HG03280 (cell line): ENCODE measurements at regions not wholly inside any gene's neighbourhood (a gene's known extent, or its start where the extent isn't known, plus 50 kb on each side); places are given as distances from the start of the nearest gene placed in this dataset.

ENCODE experiments used
- ATAC-seq: cut with Tn5 transposase; IDR thresholded peaks from one replicate; pipeline ENCODE4 v1.9.1; 2021; ENCODE audit warnings: mild to moderate bottlenecking, moderate library complexity; ENCODE audit not compliant: unreplicated experiment

DNA sequence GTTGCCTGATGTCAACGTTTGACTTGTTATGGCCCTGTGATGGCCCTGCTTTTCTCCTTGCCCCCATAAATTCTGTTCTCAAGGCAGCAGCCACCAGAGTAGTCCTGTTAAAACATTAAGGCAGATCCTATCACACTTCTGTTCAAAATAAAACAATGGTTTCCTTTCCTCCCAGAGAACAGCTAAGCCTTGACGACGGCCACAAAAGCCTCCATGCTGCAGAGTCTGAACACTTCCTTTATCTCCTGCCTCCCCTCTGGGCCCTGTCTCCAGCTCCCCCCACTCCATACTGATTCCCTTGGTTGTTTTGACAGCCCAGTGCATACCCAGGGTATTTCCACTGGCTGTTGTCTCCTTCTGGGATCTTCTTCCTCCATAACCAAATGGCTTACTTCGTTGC, 618.1 kb downstream of the MED13L start:
- no peak for ATAC-seq

DNA sequence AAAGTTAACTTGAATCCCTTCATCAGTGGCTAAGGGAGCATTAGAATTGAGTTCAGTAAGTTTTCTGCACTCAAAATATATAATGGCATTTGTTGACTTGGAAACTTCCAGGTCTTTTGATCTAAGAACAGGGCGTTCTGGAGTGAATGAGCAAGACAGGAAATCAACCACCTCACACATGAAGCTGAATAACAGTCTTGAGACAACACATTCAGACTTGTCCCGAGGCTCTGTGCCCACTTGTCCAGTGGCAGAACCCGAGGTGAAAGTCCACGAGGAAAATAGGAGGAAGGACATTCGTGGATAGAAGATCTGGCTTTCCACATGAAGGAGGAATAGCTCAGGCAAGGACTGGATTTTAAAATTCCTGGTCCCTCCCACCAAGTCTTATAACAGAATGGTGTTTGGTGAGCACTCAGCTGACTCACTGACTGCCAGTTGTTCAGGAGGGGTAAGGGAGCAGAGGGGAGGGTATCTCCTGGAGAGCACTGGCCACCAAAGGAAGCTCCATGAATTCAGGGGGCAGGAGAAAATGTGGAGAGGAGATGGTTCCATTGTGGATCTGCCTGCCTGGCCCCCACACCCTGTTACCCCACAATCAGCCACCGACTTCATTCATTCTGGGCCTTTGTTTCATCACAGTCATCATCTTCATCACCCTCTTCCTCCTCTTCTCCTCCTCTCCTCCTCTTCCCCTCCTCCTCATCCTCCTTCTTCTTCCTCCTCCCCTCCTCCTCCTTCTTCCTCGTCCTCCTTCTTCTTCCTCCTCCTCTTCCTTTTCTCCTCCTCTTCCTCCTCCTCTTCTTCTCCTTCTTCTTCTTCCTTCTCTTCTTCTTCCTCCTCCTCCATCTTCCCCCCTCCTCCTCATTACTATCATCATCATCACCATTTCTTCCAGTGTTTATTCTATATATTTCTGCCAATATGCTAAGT, 620.1 kb downstream of the MED13L start:
- no peak for ATAC-seq

DNA sequence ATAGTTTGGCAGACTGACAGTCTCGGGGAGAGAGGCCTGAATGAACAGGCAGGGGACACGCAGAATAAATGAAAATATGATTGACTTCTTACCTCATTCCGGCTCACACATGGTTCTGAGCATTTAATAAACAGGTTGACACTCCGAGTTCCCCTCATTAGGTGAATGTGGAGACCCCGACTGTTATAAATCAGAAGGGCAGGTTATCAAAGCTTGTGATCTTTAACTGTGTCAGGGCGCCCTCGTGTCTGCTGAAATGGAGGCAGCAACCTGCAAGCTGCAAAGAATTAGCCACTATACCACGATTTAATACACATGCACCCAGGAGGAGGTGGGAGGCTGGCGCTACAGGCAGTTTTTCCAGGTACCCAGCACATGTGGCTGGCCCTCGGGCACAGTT, 627.5 kb downstream of the MED13L start:
- ATAC-seq = no peak

DNA sequence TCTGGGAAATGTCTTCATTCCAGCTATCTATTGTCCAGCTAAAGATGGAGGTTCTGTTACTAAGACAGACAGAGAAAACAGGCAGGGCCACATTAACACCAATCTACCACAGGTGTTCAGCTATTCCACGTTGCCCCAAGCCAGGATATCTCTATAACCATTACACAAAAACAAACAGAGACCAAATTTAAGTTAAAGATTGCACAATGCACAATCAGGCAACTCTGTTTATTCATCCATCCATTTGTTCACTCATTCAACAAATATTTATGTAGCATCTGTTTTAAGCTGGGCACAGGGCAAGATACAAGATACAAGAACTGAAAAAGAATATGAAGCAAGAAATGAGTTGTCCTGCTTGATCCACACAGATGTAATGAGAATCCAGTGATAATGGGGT, 629.0 kb downstream of the MED13L start:
- ATAC-seq = no peak

DNA sequence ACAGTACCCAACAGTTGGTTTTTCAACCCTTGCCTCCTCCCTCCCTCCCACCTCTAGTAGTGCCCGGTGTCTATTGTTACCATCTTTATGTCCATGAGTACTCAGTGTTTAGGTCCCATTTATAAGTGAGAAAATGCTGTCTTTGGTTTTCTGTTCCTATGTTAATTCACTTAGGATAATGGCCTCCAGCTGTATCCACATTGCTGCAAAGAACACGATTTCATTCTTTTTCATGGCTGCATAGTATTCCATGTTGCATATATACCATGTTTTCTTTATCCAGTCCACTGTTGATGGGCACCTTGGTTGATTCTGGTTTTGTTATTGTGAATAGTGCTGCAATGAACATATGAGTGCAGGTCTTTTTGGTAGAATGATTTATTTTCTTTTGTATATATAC, 631.3 kb downstream of the MED13L start:
- ATAC-seq = no peak

DNA sequence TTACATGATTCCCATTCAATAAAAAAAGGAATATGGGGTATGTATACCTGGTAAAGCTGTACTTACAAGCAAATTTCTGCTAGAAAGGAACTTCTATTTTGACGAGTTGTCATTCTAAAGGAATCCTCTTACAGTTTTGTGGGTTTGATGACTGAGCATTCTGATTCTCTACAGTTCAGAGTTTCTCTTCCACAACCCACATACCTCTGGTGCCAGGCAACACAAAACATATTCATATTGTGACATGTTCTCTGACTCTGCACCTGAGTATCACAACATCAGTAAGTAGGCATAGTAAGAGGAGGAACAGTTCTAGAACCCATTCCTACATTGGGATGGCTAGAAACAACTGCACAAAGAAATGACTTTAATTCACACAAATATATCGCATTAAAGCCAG, 636.6 kb downstream of the MED13L start:
- ATAC-seq = no peak

DNA sequence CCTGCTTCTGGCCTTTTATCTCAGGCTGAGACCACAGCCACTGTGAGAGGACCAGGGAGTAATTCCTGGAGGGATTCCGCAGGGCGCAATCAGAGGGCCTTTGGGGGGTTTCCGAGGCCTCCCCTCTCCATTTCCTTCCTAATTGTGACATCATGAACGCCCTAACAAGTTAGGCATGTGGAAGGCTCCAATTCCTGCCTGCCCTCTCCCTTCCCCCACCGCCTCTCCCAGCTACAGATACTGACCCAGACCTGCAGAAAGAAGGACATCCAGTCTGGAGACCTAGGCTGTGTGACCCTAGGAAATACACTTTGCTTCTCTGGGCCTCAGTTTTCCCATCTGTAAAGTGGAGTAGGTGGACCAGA, 637.9 kb downstream of the MED13L start:
- no peak for ATAC-seq

DNA sequence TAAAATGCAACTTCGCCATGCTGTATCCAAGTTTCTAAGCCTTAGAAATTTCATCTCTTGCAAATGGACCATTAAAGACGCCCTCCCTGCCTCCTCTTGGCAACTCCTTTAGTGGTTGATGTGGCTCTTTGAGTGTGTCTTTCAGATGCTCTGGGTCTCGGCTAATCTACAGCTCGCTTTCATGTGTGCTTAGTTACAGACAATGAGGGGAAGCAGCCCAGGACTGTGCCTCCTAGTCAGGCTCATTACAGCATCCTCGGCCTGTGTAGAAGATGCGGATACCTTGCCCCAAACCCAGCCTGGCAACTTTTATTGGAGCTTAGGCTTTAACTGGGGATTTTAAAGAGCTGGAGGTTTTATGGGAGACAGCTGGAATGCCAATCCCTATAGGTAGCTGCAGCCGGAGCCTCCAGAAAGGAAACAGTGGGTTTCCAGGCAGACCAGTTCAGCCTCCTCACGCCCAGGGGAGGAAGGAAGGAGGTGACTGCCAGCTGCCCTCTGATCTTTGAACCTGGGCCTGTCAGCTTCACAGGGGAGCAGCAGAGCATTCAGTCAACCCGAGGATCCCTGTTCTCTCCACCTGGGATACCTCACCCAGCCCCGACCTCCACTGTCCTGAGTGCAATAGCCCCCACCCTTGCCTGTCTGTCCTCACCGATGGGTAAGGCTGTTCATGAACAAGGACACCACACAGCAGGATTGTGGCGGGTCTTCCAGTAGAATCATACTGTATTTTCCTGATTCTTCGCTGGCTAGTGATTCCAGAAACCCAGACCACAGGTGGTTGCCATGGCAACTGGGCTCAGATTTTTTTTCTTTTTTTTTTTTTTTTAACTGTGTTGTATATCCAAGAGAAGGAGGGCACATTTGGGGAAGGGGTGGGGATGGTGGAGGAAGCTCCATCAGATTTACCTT, 638.5 kb downstream of the MED13L start:
- no peak for ATAC-seq

DNA sequence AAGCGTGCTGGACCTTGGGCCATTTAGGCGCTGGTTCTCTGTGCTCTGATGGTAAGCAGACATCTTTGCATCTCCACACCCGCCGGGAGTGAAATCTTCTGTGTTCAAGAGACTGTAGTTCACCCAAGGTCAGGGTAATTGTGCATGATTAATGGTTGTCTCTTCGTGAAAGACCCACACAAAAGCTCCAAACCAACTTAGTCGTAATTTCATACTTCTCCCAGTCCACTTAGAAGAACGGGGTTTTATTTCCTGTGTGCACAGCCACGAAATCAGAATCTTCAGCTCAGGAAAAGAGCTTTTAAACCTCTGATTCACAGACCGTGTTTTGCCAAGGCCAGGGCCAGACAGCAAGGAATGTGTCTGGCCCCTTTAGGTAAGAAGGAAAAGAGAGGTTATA, 640.9 kb downstream of the MED13L start:
- no peak for ATAC-seq

DNA sequence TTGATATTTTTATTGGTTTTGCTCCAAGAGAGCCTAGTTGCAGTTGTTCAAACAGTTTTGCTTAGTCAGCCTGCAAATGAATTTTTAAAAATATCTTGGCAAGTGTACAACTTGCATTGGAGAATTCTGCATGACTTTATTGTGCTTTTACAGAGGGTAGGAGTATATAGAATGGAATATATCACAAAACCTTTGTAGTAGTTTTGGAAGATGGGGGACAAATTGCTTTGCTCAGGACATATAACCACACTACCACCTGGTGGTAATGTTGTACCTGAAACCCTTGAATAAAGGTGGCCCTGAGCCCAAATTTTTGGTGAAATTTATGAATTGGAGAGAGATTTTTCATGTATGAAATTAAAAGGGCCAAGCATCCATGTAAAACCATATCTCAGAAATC, 645.2 kb downstream of the MED13L start:
- ATAC-seq = no peak

DNA sequence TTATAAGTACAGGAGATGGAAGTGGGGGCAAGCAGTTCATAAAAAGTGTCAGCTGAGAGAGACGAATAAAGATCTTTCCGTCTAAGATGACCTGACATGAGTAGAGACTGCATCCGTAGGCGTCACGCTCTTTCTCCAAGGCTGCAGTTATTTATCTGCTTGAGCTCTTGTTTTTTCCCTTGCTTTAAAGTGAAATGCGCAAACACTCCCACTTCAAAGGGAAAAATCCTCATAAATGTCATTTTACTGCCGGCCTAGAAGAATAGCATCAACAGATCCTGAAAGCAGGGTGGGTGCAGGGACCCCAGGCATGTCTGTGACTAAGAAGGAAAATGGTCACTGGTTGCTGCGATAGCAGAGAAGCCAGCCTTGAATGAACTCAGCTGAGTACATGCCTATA, 647.4 kb downstream of the MED13L start:
- ATAC-seq = no peak

DNA sequence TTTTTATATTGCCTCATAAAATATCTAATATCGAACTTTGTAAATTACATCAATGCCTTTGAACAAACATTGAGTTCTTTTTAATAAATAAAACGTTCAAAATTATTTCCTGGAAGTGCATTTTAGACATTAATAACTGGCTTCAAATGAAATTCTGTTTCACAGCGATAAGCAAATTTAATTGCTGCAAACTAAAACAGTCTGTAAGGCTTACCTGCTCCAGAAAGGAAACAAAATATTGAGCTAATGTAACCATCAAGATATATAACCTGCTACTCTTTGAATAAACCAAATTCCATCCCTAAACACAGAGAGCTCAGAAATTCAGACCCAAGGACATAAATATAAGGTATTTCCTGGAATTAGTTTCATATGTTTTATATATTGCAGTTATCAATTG, 651.3 kb downstream of the MED13L start:
- no peak for ATAC-seq

DNA sequence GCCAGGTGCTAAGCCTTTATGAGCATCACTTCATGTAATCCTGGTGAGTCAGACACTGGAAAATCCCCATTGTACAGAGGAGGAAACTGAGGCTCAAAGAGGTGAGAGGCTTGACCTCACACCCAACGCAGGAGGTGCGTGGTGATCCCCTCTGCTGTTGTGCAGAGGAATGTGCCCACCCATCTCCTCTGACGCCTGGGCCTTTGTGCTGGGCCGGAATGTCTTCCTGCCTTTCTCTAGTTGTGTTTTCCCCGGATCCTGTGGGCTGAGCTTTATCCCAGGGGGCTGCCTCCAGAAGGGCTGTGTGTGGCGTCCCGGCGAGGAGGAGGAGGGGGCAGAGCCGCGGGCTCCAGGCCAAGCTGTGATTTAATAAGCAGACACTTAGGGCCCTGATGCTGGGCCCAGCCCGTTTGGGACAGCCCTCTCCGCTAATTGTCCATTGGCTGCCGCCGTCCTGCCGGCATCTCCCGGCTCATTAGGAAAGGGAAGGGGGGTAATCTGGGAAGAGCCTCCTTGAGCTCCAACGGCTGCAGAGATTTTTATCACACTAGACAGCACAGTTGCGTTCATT, 653.6 kb downstream of the MED13L start:
- ATAC-seq = no peak

DNA sequence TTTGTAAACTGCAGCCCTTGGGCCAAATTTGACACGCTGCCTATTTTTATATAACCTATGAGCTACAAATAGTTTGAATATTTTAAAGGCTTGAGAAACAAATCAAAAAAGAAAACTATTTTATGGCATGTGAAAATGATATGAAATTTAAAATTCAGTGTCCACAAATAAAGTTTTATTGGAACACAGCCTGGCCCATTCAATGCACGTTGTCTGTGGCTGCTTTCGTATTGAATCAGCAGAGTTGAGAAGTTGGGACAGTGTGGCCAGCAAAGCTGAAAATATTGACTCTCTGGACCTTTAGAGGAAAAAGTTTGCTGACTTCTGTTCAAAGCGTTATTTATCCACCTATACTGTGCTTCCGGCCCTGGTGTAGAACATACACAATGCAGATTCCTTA, 654.2 kb downstream of the MED13L start:
- no peak for ATAC-seq

DNA sequence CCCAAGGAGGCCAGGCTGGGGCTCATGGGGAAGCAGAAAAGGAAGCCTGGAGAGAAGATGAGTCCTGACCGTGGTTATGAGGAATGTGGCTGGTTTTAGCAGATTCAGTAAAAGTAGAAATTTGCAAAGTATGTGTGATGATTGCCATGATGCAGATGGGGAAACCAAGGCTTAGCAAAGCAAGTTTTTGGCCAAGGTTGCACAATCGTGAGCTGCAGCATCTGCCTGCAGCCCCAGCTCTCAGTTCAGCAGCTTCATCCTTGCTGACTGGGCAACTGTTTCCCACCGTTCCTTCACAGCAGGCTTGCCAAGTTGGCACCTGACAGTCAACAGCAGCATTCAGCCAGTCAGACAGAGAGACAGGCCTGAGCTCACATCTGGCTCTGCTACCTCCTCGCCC, 656.7 kb downstream of the MED13L start:
- no peak for ATAC-seq

DNA sequence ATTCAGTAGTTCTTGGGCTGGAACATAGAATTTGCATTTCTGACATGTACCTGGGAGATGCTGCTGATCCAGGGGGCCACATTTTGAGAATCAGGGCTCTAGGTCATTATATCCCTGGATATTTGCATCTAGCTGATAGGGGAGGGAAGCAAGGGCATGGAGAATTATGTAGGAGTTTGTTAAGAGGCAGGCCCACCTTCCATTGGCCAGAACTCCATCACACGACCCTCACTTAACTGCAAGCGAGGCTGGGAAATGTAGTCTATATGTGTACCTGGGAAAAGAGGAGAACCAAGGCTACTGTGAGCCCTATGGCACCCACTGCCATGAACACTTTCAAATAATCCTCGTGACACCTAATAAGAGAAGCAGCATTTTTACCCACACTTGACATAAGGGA, 657.6 kb downstream of the MED13L start:
- ATAC-seq = no peak

DNA sequence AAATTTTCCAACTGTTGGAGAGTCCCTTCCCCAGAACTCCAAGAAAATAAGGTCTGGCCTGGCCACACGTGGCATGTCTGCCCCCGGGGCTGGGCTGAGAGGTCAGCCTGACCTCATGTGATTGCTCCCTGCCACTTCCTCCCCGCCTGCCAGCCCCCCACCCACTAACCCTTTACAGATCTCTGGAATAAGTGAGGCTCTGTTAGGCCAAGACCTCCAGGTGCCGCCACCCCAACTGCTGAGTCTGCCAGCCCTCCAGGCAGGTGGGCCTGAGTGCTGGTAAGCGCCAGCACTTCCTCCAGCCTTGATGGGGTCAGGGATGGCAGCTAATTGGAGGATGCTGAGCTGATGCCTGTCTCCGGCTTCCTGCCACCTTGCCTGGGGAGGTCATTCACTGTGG, 658.4 kb downstream of the MED13L start:
- ATAC-seq = no peak

DNA sequence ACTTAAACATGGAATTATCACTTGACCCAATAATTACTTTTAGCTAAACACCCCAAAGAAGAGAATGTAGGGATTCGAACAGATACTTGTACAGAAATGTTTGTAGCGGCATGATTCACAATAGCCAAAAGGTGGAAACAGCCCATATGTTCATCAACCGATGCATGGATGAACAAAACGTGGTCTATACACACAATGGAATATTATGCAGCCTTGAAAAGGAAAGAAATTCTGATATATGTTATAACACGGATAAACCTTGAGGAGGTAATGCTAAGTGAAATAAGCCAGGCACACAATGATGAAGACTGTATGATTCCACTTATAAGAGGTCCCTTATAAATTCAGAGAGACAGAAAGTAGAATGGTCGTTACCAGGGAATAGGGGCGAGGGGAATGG, 659.4 kb downstream of the MED13L start:
- ATAC-seq = no peak

DNA sequence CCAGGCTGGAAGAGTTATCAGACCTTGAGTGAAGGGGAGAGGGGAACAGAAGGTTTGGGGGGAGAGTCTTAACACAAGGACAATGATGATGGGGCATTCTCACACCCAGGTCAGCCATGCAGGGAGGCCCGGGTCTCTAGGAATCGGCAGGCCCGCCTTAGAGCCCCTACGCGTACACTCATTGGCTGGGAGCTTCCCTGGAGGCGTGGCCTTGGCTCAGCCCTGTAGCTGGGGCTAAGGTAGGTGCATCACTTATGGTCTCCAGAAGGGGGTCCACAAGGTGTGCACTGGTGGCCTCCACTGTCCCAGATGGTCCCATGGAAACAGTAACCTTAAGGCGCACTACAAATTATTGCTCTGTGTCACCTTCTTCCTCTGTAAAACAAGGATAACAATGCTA, 660.1 kb downstream of the MED13L start:
- no peak for ATAC-seq

DNA sequence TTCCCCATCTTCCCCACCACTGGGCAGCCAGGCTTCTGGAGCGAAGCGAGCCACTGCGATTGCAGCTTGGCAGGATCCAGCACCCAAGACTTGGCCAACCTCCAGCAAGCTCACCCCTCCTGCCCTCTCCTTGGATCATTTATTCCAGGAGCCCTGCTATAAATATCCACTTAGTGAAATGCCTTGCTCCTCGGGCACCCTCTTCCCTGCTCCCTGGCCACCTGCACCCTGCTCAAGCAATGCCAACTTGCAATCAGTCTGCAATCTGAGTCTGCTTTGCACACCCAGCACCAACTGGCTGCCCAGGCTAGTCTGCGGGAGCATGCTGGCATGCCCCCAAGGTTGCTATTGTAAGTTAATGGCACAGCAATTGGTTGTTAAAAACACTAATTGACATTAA, 666.0 kb downstream of the MED13L start:
- ATAC-seq = no peak

DNA sequence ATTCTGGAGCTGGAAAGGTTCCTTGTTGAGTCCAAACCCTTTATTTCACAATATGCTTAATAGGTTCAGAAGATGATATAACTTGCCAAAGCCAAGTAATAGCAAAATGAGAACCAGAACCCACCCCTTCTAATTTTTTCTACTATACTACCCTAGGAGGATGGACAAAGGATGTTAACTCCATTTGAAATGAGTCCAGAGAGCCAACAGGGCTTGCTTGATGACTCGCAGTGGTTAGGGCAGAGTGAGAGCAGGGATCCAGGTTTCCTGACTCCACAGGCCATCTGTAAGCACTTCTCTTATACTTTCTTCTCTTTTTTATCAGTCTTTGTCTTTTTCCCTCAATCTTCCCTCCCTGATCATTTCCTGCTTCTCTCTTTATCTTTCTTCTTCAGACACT, 668.1 kb downstream of the MED13L start:
- ATAC-seq = no peak

DNA sequence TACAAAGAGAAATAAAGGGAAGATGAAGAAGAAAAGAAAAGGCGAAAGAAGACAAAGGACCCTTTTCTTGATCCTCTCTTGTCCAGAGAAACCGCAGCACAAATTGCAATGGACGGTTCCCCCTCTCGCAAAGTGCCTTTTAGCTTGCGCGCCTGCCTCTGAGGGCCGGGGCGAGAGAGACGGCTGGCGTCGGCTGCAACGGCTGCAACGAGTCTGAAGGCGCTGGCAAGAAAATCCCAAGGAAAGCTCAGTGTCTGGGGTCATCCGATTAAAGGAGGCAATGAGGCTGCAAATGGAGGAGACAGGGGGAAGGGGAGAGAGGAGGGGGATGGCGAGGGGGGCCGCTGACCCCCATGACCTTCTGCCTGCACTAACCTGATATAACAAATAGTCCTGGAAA, 671.5 kb downstream of the MED13L start:
- ATAC-seq = no peak
